Activated CD4-positive, alpha-beta memory T cell treated with anti-CD3 and anti-CD28 coated beads for 36 hours (primary cell): ENCODE measurements at regions not wholly inside any gene's neighbourhood (a gene's known extent, or its start where the extent isn't known, plus 50 kb on each side); places are given as distances from the start of the nearest gene placed in this dataset.
"Not testable (repeated sequence)": the region's sequence is repeated elsewhere in the genome, so short reads cannot be mapped to it uniquely, and the experiment has no call there.

ENCODE experiments used
- CTCF ChIA-PET: fragments of 350-600 bp; sonication (Branson Sonifier 250); formaldehyde crosslinking; loops from one replicate; lab custom pipeline; 2021; ENCODE audit warnings: antibody characterized with exemption, inconsistent platforms; lab: Charles Lee
- POLR2A ChIA-PET: fragments of 350-600 bp; sonication (Branson Sonifier 250); formaldehyde crosslinking; loops from one replicate; lab custom pipeline; 2021; ENCODE audit warnings: antibody characterized with exemption; lab: Charles Lee
- DNase-seq: peaks from one replicate; pipeline ENCODE4 v3.0.0-alpha.2; 2020
- H3K27ac Mint-ChIP-seq: one replicate; pipeline ENCODE4 v1.8.0; 2021; ENCODE audit warnings: mixed read lengths
- H3K27me3 Mint-ChIP-seq: one replicate; pipeline ENCODE4 v1.8.0; 2021; ENCODE audit warnings: mixed read lengths
- H3K36me3 Mint-ChIP-seq: one replicate; pipeline ENCODE4 v1.8.0; 2021; ENCODE audit warnings: mixed read lengths
- H3K4me1 Mint-ChIP-seq: one replicate; pipeline ENCODE4 v1.8.0; 2021; ENCODE audit warnings: low read depth, mixed read lengths
- H3K4me3 Mint-ChIP-seq: one replicate; pipeline ENCODE4 v1.8.0; 2021; ENCODE audit warnings: mild to moderate bottlenecking, mixed read lengths
- H3K9me3 Mint-ChIP-seq: one replicate; pipeline ENCODE4 v1.8.0; 2021; ENCODE audit warnings: mixed read lengths
- intact Hi-C: fragments of 100-400 bp; cut with micrococcal nuclease; formaldehyde crosslinking; loops from one replicate; pipeline ENCODE4 v1.15.1; 2023

- POLR2A ChIA-PET = no interaction called here
- H3K4me1 Mint-ChIP-seq = no peaks in the 10 kb centered on the region
- peaks cover 8% of the 10 kb centered on the region for H3K9me3 Mint-ChIP-seq
- no peak overlapping the region for H3K4me3 Mint-ChIP-seq
- no peaks in the 10 kb centered on the region for H3K27me3 Mint-ChIP-seq
- intact Hi-C loops = no loop called here
- H3K27ac Mint-ChIP-seq = no peak overlapping the region
- DNase-seq = no peak
- CTCF ChIA-PET = no interaction called here
- no peaks in the 10 kb centered on the region for H3K36me3 Mint-ChIP-seq
These were observed 877.8 kb downstream of the FAT4 start for GRCh38 chr4:126192506-126192905.

- H3K4me3 Mint-ChIP-seq, H3K27me3 Mint-ChIP-seq, intact Hi-C loops, H3K4me1 Mint-ChIP-seq, DNase-seq, POLR2A ChIA-PET, H3K36me3 Mint-ChIP-seq, CTCF ChIA-PET, H3K27ac Mint-ChIP-seq: not testable (repeated sequence)
- peaks cover 22% of the 10 kb centered on the region for H3K9me3 Mint-ChIP-seq
These were observed 886.7 kb downstream of the FAT4 start for GRCh38 chr4:126201251-126202138.

- H3K4me1 Mint-ChIP-seq = no peaks in the 10 kb centered on the region
- POLR2A ChIA-PET = no interaction called here
- no peaks in the 10 kb centered on the region for H3K36me3 Mint-ChIP-seq
- DNase-seq = no peak
- intact Hi-C loops = no loop called here
- H3K27me3 Mint-ChIP-seq = no peaks in the 10 kb centered on the region
- H3K9me3 Mint-ChIP-seq = peaks cover 22% of the 10 kb centered on the region
- H3K4me3 Mint-ChIP-seq = no peak overlapping the region
- no peak overlapping the region for H3K27ac Mint-ChIP-seq
- CTCF ChIA-PET = interaction anchor here (0.7 kb wide), 1 partner anchor 1405 kb away, joined by 3 read pairs; no protein-coding TSS in a partner anchor
These were observed 887.5 kb downstream of the FAT4 start for GRCh38 chr4:126202226-126202625.

- no peak for DNase-seq
- Mint-ChIP-seq H3K36me3 (no peaks in the 10 kb centered on the region), H3K27ac (no peak overlapping the region), H3K4me1 (no peaks in the 10 kb centered on the region), H3K9me3 (peaks cover 10% of the 10 kb centered on the region), H3K27me3 (no peaks in the 10 kb centered on the region), H3K4me3 (no peak overlapping the region)
- ChIA-PET CTCF (no interaction called here), POLR2A (no interaction called here)
- intact Hi-C loops = no loop called here
These were observed 893.2 kb downstream of the FAT4 start for GRCh38 chr4:126207910-126208309.

DNA sequence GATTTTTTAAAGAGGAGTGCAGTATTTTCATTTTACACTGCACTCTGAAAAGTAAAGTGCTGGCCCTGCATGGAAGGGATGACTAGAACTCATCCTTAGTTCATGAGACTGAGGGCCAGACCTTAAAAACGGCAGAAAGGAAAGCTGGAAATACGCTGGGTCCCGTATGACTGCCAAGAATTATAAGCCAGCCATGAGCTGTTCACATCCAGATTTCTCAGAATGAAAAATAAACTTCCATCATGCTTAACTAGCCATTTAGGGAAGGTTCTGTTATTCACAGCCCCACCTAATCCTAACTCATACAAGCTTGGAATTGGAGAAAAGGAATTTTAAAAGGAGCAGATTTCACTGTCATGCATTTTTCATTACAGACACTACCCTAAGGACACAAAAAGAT lies 894.4 kb downstream of the FAT4 start:
- H3K9me3 Mint-ChIP-seq = peaks cover 8% of the 10 kb centered on the region
- ChIA-PET CTCF (no interaction called here), POLR2A (no interaction called here)
- no peak overlapping the region for H3K27ac Mint-ChIP-seq
- H3K4me1 Mint-ChIP-seq = no peaks in the 10 kb centered on the region
- no peak for DNase-seq
- H3K36me3 Mint-ChIP-seq = no peaks in the 10 kb centered on the region
- H3K4me3 Mint-ChIP-seq = no peak overlapping the region
- intact Hi-C loops = no loop called here
- no peaks in the 10 kb centered on the region for H3K27me3 Mint-ChIP-seq

- no peak overlapping the region for H3K4me3 Mint-ChIP-seq
- H3K9me3 Mint-ChIP-seq = peaks cover 6% of the 10 kb centered on the region
- no peaks in the 10 kb centered on the region for H3K27me3 Mint-ChIP-seq
- H3K4me1 Mint-ChIP-seq = no peaks in the 10 kb centered on the region
- no peak overlapping the region for H3K27ac Mint-ChIP-seq
- POLR2A ChIA-PET = no interaction called here
- H3K36me3 Mint-ChIP-seq = no peaks in the 10 kb centered on the region
- DNase-seq = no peak
- CTCF ChIA-PET = no interaction called here
- intact Hi-C loops = no loop called here
These were observed 899.2 kb downstream of the FAT4 start for GRCh38 chr4:126213996-126214395.

DNA sequence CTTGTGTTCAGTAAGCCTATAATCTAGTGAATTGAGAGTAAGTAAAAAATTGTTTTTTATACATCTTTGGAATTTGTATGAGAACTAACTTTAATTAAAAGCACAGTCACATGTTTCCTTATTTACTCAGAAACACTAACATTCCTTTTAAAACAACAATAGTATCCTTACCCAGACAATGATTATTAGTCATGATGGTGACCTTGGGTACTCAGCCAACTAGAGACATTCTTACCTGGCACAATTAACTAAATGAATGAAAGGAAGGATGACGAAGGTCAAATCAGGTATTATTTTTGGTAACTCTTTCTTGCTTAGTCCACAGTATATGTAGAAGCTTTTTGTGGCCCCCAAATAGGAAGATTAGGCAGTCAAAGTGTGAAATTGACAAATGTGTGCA lies 901.0 kb downstream of the FAT4 start:
- Mint-ChIP-seq H3K27ac (no peak overlapping the region), H3K4me1 (no peaks in the 10 kb centered on the region), H3K27me3 (no peaks in the 10 kb centered on the region), H3K4me3 (no peak overlapping the region), H3K36me3 (no peaks in the 10 kb centered on the region), H3K9me3 (peaks cover 6% of the 10 kb centered on the region)
- intact Hi-C loops = no loop called here
- ChIA-PET POLR2A (no interaction called here), CTCF (no interaction called here)
- no peak for DNase-seq

DNA sequence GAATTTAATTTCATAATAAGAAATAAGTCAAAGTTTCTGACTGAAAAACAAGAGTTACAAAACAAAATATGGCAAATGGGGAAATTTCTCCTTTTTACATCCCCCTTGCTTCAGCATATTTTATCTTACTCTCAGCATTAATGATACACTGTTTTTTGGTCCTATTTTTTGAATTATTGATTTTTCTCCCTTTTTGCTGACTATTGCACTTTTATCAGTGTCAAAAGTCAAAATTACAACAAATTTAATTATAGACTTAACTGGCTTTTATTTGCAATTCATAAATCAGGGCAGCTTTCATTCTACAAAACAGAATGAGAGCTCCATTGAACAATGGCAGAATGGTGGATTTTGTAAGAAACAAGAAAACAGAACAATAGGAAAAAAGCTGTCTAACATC lies 901.9 kb downstream of the FAT4 start:
- intact Hi-C loops = no loop called here
- CTCF ChIA-PET = no interaction called here
- H3K4me1 Mint-ChIP-seq = no peaks in the 10 kb centered on the region
- no peaks in the 10 kb centered on the region for H3K36me3 Mint-ChIP-seq
- H3K27ac Mint-ChIP-seq = no peak overlapping the region
- peaks cover 6% of the 10 kb centered on the region for H3K9me3 Mint-ChIP-seq
- H3K27me3 Mint-ChIP-seq = no peaks in the 10 kb centered on the region
- POLR2A ChIA-PET = no interaction called here
- DNase-seq = no peak
- H3K4me3 Mint-ChIP-seq = no peak overlapping the region

GRCh38 chr4:126221282-126221681 lies 906.5 kb downstream of the FAT4 start:
- DNase-seq = no peak
- CTCF ChIA-PET = no interaction called here
- no peak overlapping the region for H3K27ac Mint-ChIP-seq
- H3K9me3 Mint-ChIP-seq = peaks cover 11% of the 10 kb centered on the region
- no peaks in the 10 kb centered on the region for H3K27me3 Mint-ChIP-seq
- H3K36me3 Mint-ChIP-seq = no peaks in the 10 kb centered on the region
- intact Hi-C loops = no loop called here
- H3K4me3 Mint-ChIP-seq = no peak overlapping the region
- H3K4me1 Mint-ChIP-seq = no peaks in the 10 kb centered on the region
- POLR2A ChIA-PET = no interaction called here

GRCh38 chr4:126221717-126222340 lies 907.1 kb downstream of the FAT4 start:
- no peaks in the 10 kb centered on the region for H3K27me3 Mint-ChIP-seq
- intact Hi-C loops = no loop called here
- POLR2A ChIA-PET = no interaction called here
- CTCF ChIA-PET = no interaction called here
- no peak overlapping the region for H3K4me3 Mint-ChIP-seq
- H3K36me3 Mint-ChIP-seq = no peaks in the 10 kb centered on the region
- no peaks in the 10 kb centered on the region for H3K4me1 Mint-ChIP-seq
- no peak for DNase-seq
- no peak overlapping the region for H3K27ac Mint-ChIP-seq
- peaks cover 9% of the 10 kb centered on the region for H3K9me3 Mint-ChIP-seq

GRCh38 chr4:126223784-126224407 lies 909.1 kb downstream of the FAT4 start:
- CTCF ChIA-PET = interaction anchor here (0.7 to 1.1 kb wide), 3 partner anchors 32 to 1177 kb away, joined by 3 to 4 read pairs (median 3); no protein-coding TSS in a partner anchor
- Mint-ChIP-seq H3K27ac (no peak overlapping the region), H3K9me3 (peaks cover 5% of the 10 kb centered on the region), H3K4me3 (no peak overlapping the region), H3K27me3 (no peaks in the 10 kb centered on the region), H3K4me1 (no peaks in the 10 kb centered on the region), H3K36me3 (no peaks in the 10 kb centered on the region)
- intact Hi-C loops = no loop called here
- POLR2A ChIA-PET = no interaction called here
- DNase-seq = no peak

DNA sequence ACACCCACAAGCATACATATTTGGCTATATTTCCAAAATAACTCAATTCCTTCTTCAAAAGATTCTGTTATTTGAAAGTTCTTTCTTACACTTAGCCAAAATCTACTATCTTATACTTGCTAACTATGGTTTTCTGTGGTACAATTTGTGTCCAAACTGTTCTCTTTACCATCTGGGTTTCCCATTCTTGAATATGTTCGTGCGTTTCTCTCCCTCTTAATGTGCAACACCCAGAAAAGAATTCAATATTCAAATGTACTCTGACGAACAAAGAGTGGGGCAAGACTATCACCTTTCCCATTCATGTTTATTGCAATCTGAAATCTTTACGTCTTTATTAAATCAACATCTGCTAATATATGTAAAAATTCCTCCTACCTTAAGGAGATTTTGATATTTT lies 912.7 kb downstream of the FAT4 start:
- POLR2A ChIA-PET = no interaction called here
- no peaks in the 10 kb centered on the region for H3K4me1 Mint-ChIP-seq
- intact Hi-C loops = no loop called here

More for the DNA sequence above, 912.7 kb downstream of the FAT4 start:
- H3K9me3 Mint-ChIP-seq = peaks cover 24% of the 10 kb centered on the region
- CTCF ChIA-PET = no interaction called here
- H3K27ac Mint-ChIP-seq = no peak overlapping the region
- no peaks in the 10 kb centered on the region for H3K36me3 Mint-ChIP-seq
- no peak overlapping the region for H3K4me3 Mint-ChIP-seq
- no peak for DNase-seq
- no peaks in the 10 kb centered on the region for H3K27me3 Mint-ChIP-seq
